Prostate gland (tissue), 2 donors: ENCODE measurements at regions not wholly inside any gene's neighbourhood (a gene's known extent, or its start where the extent isn't known, plus 50 kb on each side); places are given as distances from the start of the nearest gene placed in this dataset.

ENCODE experiments used
- DNase-seq: peaks from one replicate; pipeline ENCODE4 v3.0.0-alpha.2; 2019; ENCODE audit warnings: low spot score
- H3K27ac ChIP-seq, 2 donors: fragments of 200-600 bp; sonication (generic); 2 replicates each; pipeline ENCODE4 v1.5.1; 2017 to 2019
- H3K27me3 ChIP-seq: fragments of 200-600 bp; sonication (generic); replicated peaks from 2 replicates; pipeline ENCODE4 v1.5.1; 2019; ENCODE audit not compliant: insufficient read depth
- H3K36me3 ChIP-seq, 2 donors: fragments of 200-600 bp; sonication (generic); 1 replicate in 1 of 2; 2 replicates in 1 of 2; pipeline versions ENCODE4 v1.5.1 to v1.8.1; 2017 to 2019
- H3K4me1 ChIP-seq: fragments of 200-600 bp; sonication (generic); replicated peaks from 2 replicates; pipeline ENCODE4 v1.5.1; 2019
- H3K4me3 ChIP-seq, 2 donors: fragments of 200-600 bp; sonication (generic); 2 replicates each; pipeline ENCODE4 v1.5.1; 2017 to 2019
- H3K9me3 ChIP-seq: fragments of 200-600 bp; sonication (generic); 2 replicates; pipeline ENCODE4 v1.5.1; 2017
- CTCF ChIP-seq, 4 experiments: fragments of 200-600 bp in 2 of 4; fragments of 450-650 bp in 2 of 4; sonication (generic) in 2 of 4; IDR thresholded peaks; 1 replicate in 3 of 4; 2 replicates in 1 of 4; pipeline ENCODE4 v1.5.1; 2016 to 2019; ENCODE audit warnings: antibody characterized with exemption in 4 of 4, mild to moderate bottlenecking in 2 of 4, moderate library complexity in 2 of 4
- POLR2A ChIP-seq: fragments of 450-650 bp; IDR thresholded peaks from one replicate; pipeline ENCODE4 v1.6.1; 2016; ENCODE audit warnings: antibody characterized with exemption, mild to moderate bottlenecking
- POLR2AphosphoS5 ChIP-seq: sonication (generic); formaldehyde crosslinking; IDR thresholded peaks from one replicate; pipeline ENCODE4 v1.6.1; 2017; ENCODE audit warnings: antibody characterized with exemption
- WGBS: methylation state at CpG from one replicate; pipeline ENCODE4 v1.1.5; 2018; 5-methylcytosine and 5-hydroxymethylcytosine counted together
- intact Hi-C: fragments of 100-400 bp; cut with DNase I; formaldehyde crosslinking; loops from one replicate; pipeline ENCODE4 v1.14.2; 2022

- no peaks in the 10 kb centered on the region for H3K27me3 ChIP-seq
- DNase-seq, result no peak
- no peaks in the 10 kb centered on the region for H3K4me1 ChIP-seq
- H3K4me3 ChIP-seq, result no peak overlapping the region
- H3K27ac ChIP-seq, result no peak overlapping the region
- 84% methylated on average over 7 of the region's 7 CpGs for WGBS
- intact Hi-C loops, result no loop called here
- TF ChIP-seq CTCF (IDR thresholded peaks at IDR 0.05), result no peak
- TF ChIP-seq POLR2A, result no peak
- no peak for TF ChIP-seq POLR2AphosphoS5
- no peaks in the 10 kb centered on the region for H3K36me3 ChIP-seq
- no peaks in the 10 kb centered on the region for H3K9me3 ChIP-seq
Measured at GRCh38 chr6:4606016-4606415, 170.2 kb upstream of the CDYL start.

GRCh38 chr6:4603856-4604369 lies 172.3 kb upstream of the CDYL start:
- WGBS, result 91% methylated on average over 1 of the region's 1 CpG
- H3K27me3 ChIP-seq, result no peaks in the 10 kb centered on the region
- intact Hi-C loops, result no loop called here
- no peak overlapping the region for H3K27ac ChIP-seq
- no peak for TF ChIP-seq POLR2A
- no peak for TF ChIP-seq CTCF (IDR thresholded peaks at IDR 0.05)
- TF ChIP-seq POLR2AphosphoS5, result no peak
- no peaks in the 10 kb centered on the region for H3K36me3 ChIP-seq
- no peak overlapping the region for H3K4me3 ChIP-seq
- no peak for DNase-seq
- H3K9me3 ChIP-seq, result no peaks in the 10 kb centered on the region
- no peaks in the 10 kb centered on the region for H3K4me1 ChIP-seq

- Histone ChIP-seq H3K4me1 (no peaks in the 10 kb centered on the region), H3K27me3 (no peaks in the 10 kb centered on the region), H3K9me3 (no peaks in the 10 kb centered on the region), H3K36me3 (no peaks in the 10 kb centered on the region), H3K4me3 (no peak overlapping the region), H3K27ac (no peak overlapping the region)
- 91% methylated on average over 7 of the region's 7 CpGs for WGBS
- no peak for DNase-seq
- TF ChIP-seq POLR2AphosphoS5, result no peak
- no peak for TF ChIP-seq POLR2A
- TF ChIP-seq CTCF (IDR thresholded peaks at IDR 0.05), result no peak
- intact Hi-C loops, result no loop called here
Measured at GRCh38 chr6:4603291-4603690, 172.9 kb upstream of the CDYL start.

GRCh38 chr6:4599924-4600323 lies 176.3 kb upstream of the CDYL start:
- Histone ChIP-seq H3K27ac (no peak overlapping the region), H3K4me1 (no peaks in the 10 kb centered on the region), H3K27me3 (no peaks in the 10 kb centered on the region), H3K36me3 (no peaks in the 10 kb centered on the region), H3K4me3 (no peak overlapping the region), H3K9me3 (no peaks in the 10 kb centered on the region)
- 94% methylated on average over 2 of the region's 2 CpGs for WGBS
- intact Hi-C loops, result no loop called here
- no peak for DNase-seq
- TF ChIP-seq POLR2A (no peak), CTCF (IDR thresholded peaks at IDR 0.05) (no peak), POLR2AphosphoS5 (no peak)

- Histone ChIP-seq H3K4me1 (no peaks in the 10 kb centered on the region), H3K27ac (no peak overlapping the region), H3K4me3 (no peak overlapping the region), H3K36me3 (no peaks in the 10 kb centered on the region), H3K9me3 (no peaks in the 10 kb centered on the region), H3K27me3 (no peaks in the 10 kb centered on the region)
- TF ChIP-seq POLR2AphosphoS5 (no peak), POLR2A (no peak), CTCF (IDR thresholded peaks at IDR 0.05) (no peak)
- intact Hi-C loops, result no loop called here
- DNase-seq, result no peak
- WGBS, result 84% methylated on average over 4 of the region's 4 CpGs
Measured at GRCh38 chr6:4598384-4598995, 177.7 kb upstream of the CDYL start.
